Suprapubic skin (tissue), 4 donors: ENCODE measurements at regions not wholly inside any gene's neighbourhood (a gene's known extent, or its start where the extent isn't known, plus 50 kb on each side); places are given as distances from the start of the nearest gene placed in this dataset.

Experiments
- DNase-seq, 2 donors: peaks; one replicate each; pipeline ENCODE4 v3.0.0-alpha.2; 2019; ENCODE audit warnings: low spot score in 2 of 2
- H3K27ac ChIP-seq: fragments of 200-600 bp; sonication (generic); one replicate; pipeline ENCODE4 v1.5.1; 2019
- H3K27me3 ChIP-seq: fragments of 200-600 bp; sonication (generic); one replicate; pipeline ENCODE4 v1.5.1; 2019
- H3K36me3 ChIP-seq: fragments of 200-600 bp; sonication (generic); one replicate; pipeline ENCODE4 v1.5.1; 2019
- H3K4me1 ChIP-seq: fragments of 200-600 bp; sonication (generic); one replicate; pipeline ENCODE4 v1.5.1; 2019
- H3K4me3 ChIP-seq: fragments of 200-600 bp; sonication (generic); one replicate; pipeline ENCODE4 v1.5.1; 2019; ENCODE audit warnings: mild to moderate bottlenecking
- H3K9me3 ChIP-seq: fragments of 200-600 bp; sonication (generic); one replicate; pipeline ENCODE4 v1.5.1; 2019
- EP300 ChIP-seq: sonication (generic); formaldehyde crosslinking; IDR thresholded peaks from one replicate; pipeline ENCODE4 v1.6.1; 2017; ENCODE audit warnings: antibody characterized with exemption
- POLR2A ChIP-seq, 2 donors: fragments of 450-650 bp; IDR thresholded peaks; one replicate each; pipeline ENCODE4 v1.6.1; 2017; ENCODE audit warnings: antibody characterized with exemption in 2 of 2, mild to moderate bottlenecking in 2 of 2, moderate library complexity in 2 of 2
- POLR2AphosphoS5 ChIP-seq, 3 donors: sonication (generic); formaldehyde crosslinking; IDR thresholded peaks; one replicate each; pipeline ENCODE4 v1.6.1; 2017; ENCODE audit warnings: antibody characterized with exemption in 3 of 3
- WGBS: methylation state at CpG from one replicate; pipeline ENCODE4 v1.1.5; 2018; 5-methylcytosine and 5-hydroxymethylcytosine counted together
- TF ChIP-seq, protein P1 (sequence below), 2 donors: fragments of 200-600 bp in 1 of 2; fragments of 450-650 bp in 1 of 2; sonication (generic) in 1 of 2; IDR thresholded peaks; one replicate each; pipeline ENCODE4 v1.5.1; 2016 to 2019; ENCODE audit warnings: antibody characterized with exemption in 2 of 2, mild to moderate bottlenecking in 1 of 2, moderate library complexity in 1 of 2

- Histone ChIP-seq H3K27ac (no peak overlapping the region), H3K27me3 (peaks cover 31% of the 10 kb centered on the region), H3K4me3 (no peak overlapping the region), H3K36me3 (no peaks in the 10 kb centered on the region), H3K9me3 (no peaks in the 10 kb centered on the region), H3K4me1 (no peaks in the 10 kb centered on the region)
- WGBS: 64% methylated on average over 18 of the region's 18 CpGs
- no peak for TF ChIP-seq EP300
- TF ChIP-seq, protein P1, sequence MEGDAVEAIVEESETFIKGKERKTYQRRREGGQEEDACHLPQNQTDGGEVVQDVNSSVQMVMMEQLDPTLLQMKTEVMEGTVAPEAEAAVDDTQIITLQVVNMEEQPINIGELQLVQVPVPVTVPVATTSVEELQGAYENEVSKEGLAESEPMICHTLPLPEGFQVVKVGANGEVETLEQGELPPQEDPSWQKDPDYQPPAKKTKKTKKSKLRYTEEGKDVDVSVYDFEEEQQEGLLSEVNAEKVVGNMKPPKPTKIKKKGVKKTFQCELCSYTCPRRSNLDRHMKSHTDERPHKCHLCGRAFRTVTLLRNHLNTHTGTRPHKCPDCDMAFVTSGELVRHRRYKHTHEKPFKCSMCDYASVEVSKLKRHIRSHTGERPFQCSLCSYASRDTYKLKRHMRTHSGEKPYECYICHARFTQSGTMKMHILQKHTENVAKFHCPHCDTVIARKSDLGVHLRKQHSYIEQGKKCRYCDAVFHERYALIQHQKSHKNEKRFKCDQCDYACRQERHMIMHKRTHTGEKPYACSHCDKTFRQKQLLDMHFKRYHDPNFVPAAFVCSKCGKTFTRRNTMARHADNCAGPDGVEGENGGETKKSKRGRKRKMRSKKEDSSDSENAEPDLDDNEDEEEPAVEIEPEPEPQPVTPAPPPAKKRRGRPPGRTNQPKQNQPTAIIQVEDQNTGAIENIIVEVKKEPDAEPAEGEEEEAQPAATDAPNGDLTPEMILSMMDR (IDR thresholded peaks at IDR 0.05): no peak
- TF ChIP-seq POLR2AphosphoS5 (IDR thresholded peaks at IDR 0.05): no peak
- TF ChIP-seq POLR2A (IDR thresholded peaks at IDR 0.05): no peak
- peak in 1 of 2 donors; percentile 66 for DNase-seq
These were observed 404.3 kb downstream of the MATN1 start for GRCh38 chr1:30318864-30319718.

DNA sequence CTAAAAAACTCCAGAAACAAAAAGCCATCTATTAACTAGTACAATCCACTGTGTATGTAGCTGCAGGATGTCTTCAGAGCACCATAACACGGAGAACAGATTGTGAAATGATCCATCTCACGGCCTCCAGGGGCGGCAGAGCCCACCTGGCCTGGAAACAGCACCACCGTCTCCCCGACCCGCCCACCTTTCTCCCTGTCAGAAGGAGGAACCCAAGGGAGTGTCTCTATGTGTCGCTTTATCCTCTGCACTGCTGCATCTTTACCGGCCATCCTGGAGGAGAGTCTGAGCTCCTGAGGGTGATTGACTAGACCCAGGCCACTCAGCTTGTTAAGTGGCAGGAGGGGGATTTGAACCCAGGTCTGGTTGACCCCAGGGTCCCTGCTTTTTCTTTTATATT lies 405.0 kb downstream of the MATN1 start:
- 63% methylated on average over 8 of the region's 8 CpGs for WGBS
- Histone ChIP-seq H3K27ac (no peak overlapping the region), H3K36me3 (no peaks in the 10 kb centered on the region), H3K4me3 (no peak overlapping the region), H3K4me1 (no peaks in the 10 kb centered on the region), H3K27me3 (peaks cover 31% of the 10 kb centered on the region), H3K9me3 (no peaks in the 10 kb centered on the region)
- no peak for DNase-seq
- TF ChIP-seq EP300 (no peak), POLR2A (IDR thresholded peaks at IDR 0.05) (no peak), POLR2AphosphoS5 (IDR thresholded peaks at IDR 0.05) (no peak)
- TF ChIP-seq, protein P1 (IDR thresholded peaks at IDR 0.05): no peak

DNA sequence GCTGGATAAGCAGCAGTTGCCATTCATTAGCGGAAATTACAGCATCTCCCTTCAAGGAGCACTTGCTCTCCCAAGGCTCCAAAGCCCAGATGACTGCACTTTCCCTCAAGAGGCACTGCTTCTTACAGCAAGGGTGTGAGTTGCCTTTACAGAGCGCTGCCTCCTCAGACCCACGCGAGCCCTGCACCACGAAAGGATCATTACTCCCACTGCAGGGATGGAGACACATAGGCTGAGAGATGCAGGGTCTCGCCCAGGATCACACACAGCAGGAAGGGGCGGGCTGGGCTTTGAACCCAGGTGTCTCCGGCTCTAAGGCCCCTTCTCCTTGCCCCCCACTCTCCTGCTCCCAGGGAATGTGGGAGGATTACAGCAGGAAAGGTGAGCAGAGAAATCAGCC lies 405.5 kb downstream of the MATN1 start:
- Histone ChIP-seq H3K4me1 (no peaks in the 10 kb centered on the region), H3K9me3 (no peaks in the 10 kb centered on the region), H3K27me3 (peaks cover 35% of the 10 kb centered on the region), H3K4me3 (no peak overlapping the region), H3K36me3 (no peaks in the 10 kb centered on the region), H3K27ac (no peak overlapping the region)
- no peak for TF ChIP-seq EP300
- TF ChIP-seq POLR2A (IDR thresholded peaks at IDR 0.05): no peak
- TF ChIP-seq, protein P1 (IDR thresholded peaks at IDR 0.05): no peak
- no peak for TF ChIP-seq POLR2AphosphoS5 (IDR thresholded peaks at IDR 0.05)
- DNase-seq: peak in 1 of 2 donors; percentile 67
- 75% methylated on average over 8 of the region's 8 CpGs for WGBS

DNA sequence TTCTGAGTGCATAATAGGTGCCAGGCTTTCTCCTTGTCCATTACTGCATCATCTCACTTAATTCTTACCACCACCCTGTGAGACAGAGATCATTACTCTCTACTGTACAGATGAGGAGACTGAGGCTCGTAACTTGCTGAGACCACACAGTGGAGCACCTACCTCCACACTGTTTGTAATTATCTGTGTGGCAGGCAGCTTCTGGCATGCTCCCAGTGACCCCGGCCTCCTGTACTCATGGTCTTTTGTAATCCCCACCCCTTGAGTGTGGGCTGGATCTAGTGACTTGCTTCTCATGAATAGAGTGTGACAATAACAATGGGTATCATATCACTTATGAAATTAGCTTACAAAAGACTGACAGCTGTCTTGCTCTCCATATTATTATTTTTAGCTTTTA lies 407.3 kb downstream of the MATN1 start:
- peak in 1 of 2 donors; percentile 53 for DNase-seq
- WGBS: 79% methylated on average over 2 of the region's 2 CpGs
- no peak overlapping the region for H3K27ac ChIP-seq
- TF ChIP-seq, protein P1 (IDR thresholded peaks at IDR 0.05): no peak
- no peak for TF ChIP-seq EP300
- TF ChIP-seq POLR2AphosphoS5 (IDR thresholded peaks at IDR 0.05): no peak
- TF ChIP-seq POLR2A (IDR thresholded peaks at IDR 0.05): no peak
- H3K4me1 ChIP-seq: no peaks in the 10 kb centered on the region
- H3K36me3 ChIP-seq: no peaks in the 10 kb centered on the region
- H3K27me3 ChIP-seq: peaks cover 36% of the 10 kb centered on the region
- no peak overlapping the region for H3K4me3 ChIP-seq
- H3K9me3 ChIP-seq: no peaks in the 10 kb centered on the region

- H3K4me3 ChIP-seq: no peak overlapping the region
- TF ChIP-seq, protein P1 (IDR thresholded peaks at IDR 0.05): no peak
- TF ChIP-seq POLR2AphosphoS5 (IDR thresholded peaks at IDR 0.05) (no peak), EP300 (no peak), POLR2A (IDR thresholded peaks at IDR 0.05) (no peak)
- no peaks in the 10 kb centered on the region for H3K9me3 ChIP-seq
- H3K36me3 ChIP-seq: no peaks in the 10 kb centered on the region
- no peaks in the 10 kb centered on the region for H3K4me1 ChIP-seq
- DNase-seq: peak in 1 of 2 donors; percentile 53
- 46% methylated on average over 4 of the region's 4 CpGs for WGBS
- H3K27ac ChIP-seq: no peak overlapping the region
- H3K27me3 ChIP-seq: peaks cover 35% of the 10 kb centered on the region
These were observed 408.0 kb downstream of the MATN1 start for GRCh38 chr1:30315185-30315960.
